Uterus (tissue), 2 donors: ENCODE measurements at regions not wholly inside any gene's neighbourhood (a gene's known extent, or its start where the extent isn't known, plus 50 kb on each side); places are given as distances from the start of the nearest gene placed in this dataset.

ENCODE experiments used
- CTCF ChIP-seq, 4 experiments: fragments of 200-600 bp in 2 of 4; fragments of 450-650 bp in 2 of 4; sonication (generic) in 2 of 4; IDR thresholded peaks; one replicate each; pipeline ENCODE4 v1.5.1; 2016 to 2019; ENCODE audit warnings: antibody characterized with exemption in 4 of 4, mild to moderate bottlenecking in 2 of 4, moderate library complexity in 1 of 4
- POLR2A ChIP-seq, 2 donors: fragments of 450-650 bp; IDR thresholded peaks; one replicate each; pipeline ENCODE4 v1.6.1; 2016; ENCODE audit warnings: antibody characterized with exemption in 2 of 2, mild to moderate bottlenecking in 1 of 2, moderate library complexity in 1 of 2

GRCh38 chr16:79874391-79874790, 273.9 kb upstream of the MAF start:
- TF ChIP-seq CTCF (IDR thresholded peaks at IDR 0.05) (no peak), POLR2A (IDR thresholded peaks at IDR 0.05) (no peak)
